ENCODE measurements at regions not wholly inside any gene's neighbourhood (a gene's known extent, or its start where the extent isn't known, plus 50 kb on each side); places are given as distances from the start of the nearest gene placed in this dataset.
"Not testable (repeated sequence)": the region's sequence is repeated elsewhere in the genome, so short reads cannot be mapped to it uniquely, and the experiment has no call there.

GRCh38 chr5:50613057-50613456 lies 53.4 kb upstream of the PARP8 start:
- not testable (repeated sequence) for H3K4me2 ChIP-seq (ENCODE audit: low read depth, low read length, poor library complexity, severe bottlenecking); H3K9me2 ChIP-seq (replicated peaks; ENCODE audit: insufficient read depth, low read length); H3F3A ChIP-seq (ENCODE audit: insufficient read depth); H3K9me3 ChIP-seq (ENCODE audit: insufficient read depth, low read length); H3K36me3 ChIP-seq (ENCODE audit: low read length); H3K9ac ChIP-seq (ENCODE audit: low read length); H2AFZ ChIP-seq (ENCODE audit: low read depth, low read length, severe bottlenecking); H4K20me1 ChIP-seq (ENCODE audit: low read depth, low read length); H3K79me2 ChIP-seq (ENCODE audit: insufficient read depth, low read length); H3K27ac ChIP-seq (ENCODE audit: low read depth, low read length); H3K4me3 ChIP-seq (ENCODE audit: insufficient read depth, low read length, poor library complexity, severe bottlenecking); H3K27me3 ChIP-seq (ENCODE audit: low read length)
